Osteocyte (in vitro differentiated cells): ENCODE measurements at regions not wholly inside any gene's neighbourhood (a gene's known extent, or its start where the extent isn't known, plus 50 kb on each side); places are given as distances from the start of the nearest gene placed in this dataset.
"Not testable (repeated sequence)": the region's sequence is repeated elsewhere in the genome, so short reads cannot be mapped to it uniquely, and the experiment has no call there.

Experiments
- DNase-seq: peaks from one replicate; pipeline ENCODE4 v3.0.0; 2021; ENCODE audit warnings: mixed read lengths; ENCODE audit not compliant: unreplicated experiment; ENCODE audit errors: extremely low spot score
- H3K27ac Mint-ChIP-seq: one replicate; pipeline ENCODE4 v1.8.0; 2021; ENCODE audit warnings: mild to moderate bottlenecking, mixed read lengths; ENCODE audit not compliant: unreplicated experiment
- H3K27me3 Mint-ChIP-seq: one replicate; pipeline ENCODE4 v1.8.0; 2021; ENCODE audit warnings: mixed read lengths; ENCODE audit not compliant: unreplicated experiment
- H3K36me3 Mint-ChIP-seq: one replicate; pipeline ENCODE4 v1.8.0; 2021; ENCODE audit warnings: mixed read lengths; ENCODE audit not compliant: unreplicated experiment
- H3K4me1 Mint-ChIP-seq: one replicate; pipeline ENCODE4 v1.8.0; 2021; ENCODE audit warnings: mixed read lengths; ENCODE audit not compliant: unreplicated experiment
- H3K4me3 Mint-ChIP-seq: one replicate; pipeline ENCODE4 v1.8.0; 2021; ENCODE audit warnings: mild to moderate bottlenecking, moderate library complexity, mixed read lengths; ENCODE audit not compliant: unreplicated experiment
- H3K9me3 Mint-ChIP-seq: one replicate; pipeline ENCODE4 v1.8.0; 2021; ENCODE audit warnings: mixed read lengths; ENCODE audit not compliant: unreplicated experiment

DNA sequence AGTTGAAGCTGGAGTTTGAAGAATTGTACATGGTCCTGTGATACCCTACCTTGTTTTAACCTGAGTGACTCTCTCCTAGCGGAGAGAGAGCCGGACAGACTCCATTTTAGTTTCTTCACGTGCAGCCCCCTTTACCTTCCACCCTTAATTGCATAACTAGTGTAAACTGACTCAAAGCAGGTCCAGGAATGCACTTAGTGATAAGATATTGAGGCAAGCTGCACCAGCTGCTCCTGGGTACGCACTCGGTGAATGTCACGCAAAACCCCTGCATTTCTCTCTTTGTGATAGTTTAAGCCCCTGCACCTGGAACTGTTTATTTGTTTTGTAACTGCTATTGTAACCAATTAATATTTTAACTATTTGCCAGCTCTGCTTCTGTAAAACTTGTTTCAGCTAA is 1620.5 kb downstream of the SPATA31A7 start:
- not testable (repeated sequence) for H3K36me3 Mint-ChIP-seq, H3K27ac Mint-ChIP-seq, DNase-seq, H3K4me1 Mint-ChIP-seq, H3K4me3 Mint-ChIP-seq
- H3K27me3 Mint-ChIP-seq, result peaks cover 11% of the 10 kb centered on the region
- peaks cover 12% of the 10 kb centered on the region for H3K9me3 Mint-ChIP-seq

DNA sequence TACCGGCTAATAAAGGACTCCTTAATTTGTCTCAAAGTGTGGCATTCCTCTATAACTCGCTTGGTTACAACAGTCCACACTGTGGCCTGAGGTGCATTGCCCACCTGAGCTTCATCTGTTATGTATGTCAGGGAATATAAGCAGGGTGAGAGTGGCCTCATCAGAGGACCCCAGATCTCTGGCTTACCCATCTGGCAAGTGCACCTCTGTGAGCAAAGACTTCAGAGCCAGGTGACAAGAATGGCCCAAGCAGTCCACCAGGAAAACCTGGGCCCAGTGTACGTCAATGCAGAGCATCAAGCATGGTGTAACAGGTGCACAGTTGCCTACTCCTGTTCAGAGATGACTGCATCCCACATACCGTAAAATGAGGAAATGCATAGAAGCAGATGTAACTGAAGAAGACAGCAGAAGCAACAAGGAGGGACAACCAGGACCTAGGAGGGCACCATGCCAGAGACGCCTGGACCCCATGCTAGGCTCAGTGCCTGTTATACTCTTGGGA is 1621.0 kb downstream of the SPATA31A7 start:
- DNase-seq, H3K27me3 Mint-ChIP-seq, H3K27ac Mint-ChIP-seq, H3K4me3 Mint-ChIP-seq, H3K4me1 Mint-ChIP-seq, H3K9me3 Mint-ChIP-seq, H3K36me3 Mint-ChIP-seq: not testable (repeated sequence)

DNA sequence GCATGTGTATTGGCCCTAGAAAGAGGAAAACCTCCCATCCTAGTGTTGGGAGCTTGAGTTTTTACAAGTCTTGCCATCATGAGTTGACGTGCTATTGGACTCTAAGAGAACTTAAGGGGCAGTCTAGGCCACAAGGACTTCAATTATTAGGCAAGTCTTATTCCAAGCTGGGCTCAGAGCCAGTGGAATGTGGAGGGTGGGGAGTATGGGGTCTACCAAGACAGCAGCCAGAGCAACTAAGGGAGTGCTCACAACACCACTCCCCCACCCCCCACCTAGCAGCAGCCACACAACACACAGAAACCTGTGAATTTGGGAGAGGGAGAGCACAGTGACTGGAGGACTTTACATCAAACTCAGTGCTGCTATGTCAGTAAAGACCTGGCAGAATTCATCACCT is 1625.6 kb downstream of the SPATA31A7 start:
- H3K4me3 Mint-ChIP-seq, H3K9me3 Mint-ChIP-seq, H3K36me3 Mint-ChIP-seq, H3K27ac Mint-ChIP-seq, DNase-seq, H3K4me1 Mint-ChIP-seq: not testable (repeated sequence)
- peaks cover 17% of the 10 kb centered on the region for H3K27me3 Mint-ChIP-seq

DNA sequence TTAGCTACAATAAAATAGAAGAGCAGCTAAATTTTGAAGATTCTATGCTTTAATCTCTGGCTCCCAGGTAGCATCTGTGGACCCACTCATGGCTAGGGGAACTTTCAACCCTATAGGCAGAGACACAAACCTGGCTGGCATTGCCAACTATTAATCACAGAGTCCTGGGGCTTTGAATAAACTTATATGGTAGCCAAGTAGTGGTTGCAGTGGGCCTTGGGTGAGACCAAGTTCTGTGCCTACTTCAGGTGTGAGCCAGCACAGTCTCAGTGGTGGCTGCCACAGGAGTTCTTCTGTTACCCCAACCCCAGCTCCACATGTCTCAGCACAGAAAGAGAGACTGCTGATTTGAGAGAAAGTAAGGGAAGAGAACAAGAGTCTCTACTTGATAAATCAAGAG is 1626.5 kb downstream of the SPATA31A7 start:
- not testable (repeated sequence) for H3K4me1 Mint-ChIP-seq, H3K9me3 Mint-ChIP-seq, H3K36me3 Mint-ChIP-seq, H3K27ac Mint-ChIP-seq, H3K4me3 Mint-ChIP-seq
- peak; percentile 85 for DNase-seq
- peaks cover 17% of the 10 kb centered on the region for H3K27me3 Mint-ChIP-seq

DNA sequence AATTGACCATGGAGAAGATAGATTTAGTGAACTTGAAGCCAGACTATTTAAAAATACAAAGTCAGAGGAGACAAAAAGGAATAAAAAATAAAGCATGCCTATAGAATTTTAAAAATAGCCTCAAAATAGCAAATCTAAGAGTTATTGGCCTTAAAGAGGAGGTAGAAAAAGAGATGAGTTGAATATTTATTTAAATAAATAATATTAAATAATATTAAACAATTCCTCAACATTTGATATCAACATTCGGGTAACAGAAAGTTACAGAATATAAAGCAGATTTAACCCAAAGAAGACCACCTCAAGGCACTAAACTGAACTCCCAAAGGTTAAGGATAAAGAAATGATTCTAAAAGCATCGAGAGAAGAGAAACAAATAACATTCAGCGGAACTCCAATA is 1627.4 kb downstream of the SPATA31A7 start:
- H3K36me3 Mint-ChIP-seq, H3K4me1 Mint-ChIP-seq, DNase-seq, H3K27ac Mint-ChIP-seq, H3K9me3 Mint-ChIP-seq, H3K4me3 Mint-ChIP-seq: not testable (repeated sequence)
- H3K27me3 Mint-ChIP-seq, result peaks cover 15% of the 10 kb centered on the region

DNA sequence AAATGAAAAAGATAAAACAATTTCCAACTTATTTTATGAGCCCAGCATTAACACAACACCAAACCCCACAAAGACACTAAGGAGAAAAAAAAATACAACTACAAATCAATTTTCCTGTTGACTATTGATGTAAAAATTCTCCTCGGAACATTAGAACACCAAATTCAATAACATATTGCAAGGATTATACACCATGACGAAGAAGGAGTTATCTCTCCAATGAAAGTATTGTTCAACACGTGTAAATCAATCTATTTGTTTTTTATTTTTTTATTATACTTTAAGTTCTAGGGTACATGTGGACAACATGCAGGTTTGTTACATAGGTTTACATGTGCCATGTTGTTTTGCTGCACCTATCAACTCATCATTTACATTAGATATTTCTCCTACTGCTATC is 1632.3 kb downstream of the SPATA31A7 start:
- not testable (repeated sequence) for H3K4me3 Mint-ChIP-seq, DNase-seq, H3K27me3 Mint-ChIP-seq, H3K27ac Mint-ChIP-seq, H3K9me3 Mint-ChIP-seq, H3K4me1 Mint-ChIP-seq, H3K36me3 Mint-ChIP-seq

DNA sequence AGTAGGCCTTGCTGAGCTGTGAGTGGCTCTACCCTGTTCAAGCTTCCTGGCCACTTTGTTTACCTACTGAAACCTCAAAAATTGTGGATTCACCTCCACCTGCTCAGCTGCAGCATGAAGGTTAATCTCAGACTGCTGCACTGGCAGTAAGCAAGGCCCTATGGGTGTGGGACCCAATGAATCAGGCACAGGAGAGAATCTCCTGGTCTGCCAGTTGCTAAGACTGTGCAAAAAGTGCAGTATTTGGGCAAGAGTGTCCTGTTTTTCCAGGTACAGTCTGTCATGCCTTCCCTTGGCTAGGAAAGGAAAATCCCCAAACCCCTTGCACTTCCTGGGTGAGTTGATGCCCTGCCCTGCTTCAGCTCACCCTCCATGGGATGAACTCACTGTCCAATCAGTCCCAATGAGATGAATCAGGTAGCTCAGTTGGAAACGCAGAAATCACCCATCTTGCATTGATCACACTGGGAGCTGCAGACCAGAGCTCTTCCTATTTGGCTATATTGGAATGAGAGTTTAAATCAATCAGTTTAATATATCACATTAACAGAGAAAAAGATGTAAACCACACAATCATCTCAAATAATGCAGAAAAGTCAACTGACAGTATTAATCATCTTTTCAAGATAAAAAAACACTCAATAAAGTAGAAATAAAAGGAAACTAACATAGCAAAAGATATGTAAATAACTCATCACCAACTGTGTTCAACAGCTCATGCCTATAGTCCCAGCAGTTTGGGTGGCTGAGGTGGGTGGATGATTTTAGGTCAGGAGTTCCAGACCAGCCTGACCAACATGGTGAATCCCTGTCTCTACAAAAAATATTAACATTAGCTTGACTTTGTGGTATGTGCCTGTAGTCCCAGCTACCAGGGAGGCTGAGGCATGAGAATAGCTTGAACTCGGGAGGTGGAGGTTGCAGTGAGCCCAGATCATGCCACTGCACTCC is 1638.4 kb downstream of the SPATA31A7 start:
- not testable (repeated sequence) for H3K4me1 Mint-ChIP-seq, H3K36me3 Mint-ChIP-seq, DNase-seq, H3K27ac Mint-ChIP-seq, H3K4me3 Mint-ChIP-seq, H3K9me3 Mint-ChIP-seq
- peaks cover 18% of the 10 kb centered on the region for H3K27me3 Mint-ChIP-seq

DNA sequence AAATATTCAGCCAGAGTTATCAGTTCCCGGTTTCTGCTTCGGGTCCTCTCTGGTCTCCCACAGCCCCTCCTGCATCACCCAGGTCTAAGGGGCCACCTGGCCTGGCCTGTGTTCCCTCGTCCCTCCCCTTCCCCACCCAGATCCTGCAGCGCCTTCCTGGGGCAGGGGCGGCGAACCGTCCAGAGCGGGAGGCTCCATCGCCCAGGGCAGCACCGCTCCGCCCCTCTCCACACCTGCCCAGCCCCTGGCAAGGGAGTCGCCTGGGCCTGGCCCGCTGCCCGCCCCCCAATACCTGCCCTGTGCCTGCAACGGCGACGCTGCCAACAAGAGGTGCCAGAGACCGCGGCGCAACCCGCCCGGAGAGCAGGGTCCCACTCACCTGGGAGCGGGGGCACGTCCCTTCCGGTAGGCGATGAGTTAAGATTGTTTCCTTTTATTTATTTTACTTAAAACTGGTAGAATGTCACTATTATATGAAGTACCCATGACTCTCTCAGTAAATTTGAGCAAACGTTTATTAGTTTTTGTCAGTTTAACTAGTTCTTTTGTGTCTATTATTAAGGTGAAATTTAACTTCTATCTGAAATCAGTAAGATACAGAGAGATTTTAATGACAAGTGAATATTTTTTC is 1641.1 kb downstream of the SPATA31A7 start:
- DNase-seq, result peak; percentile 88
- not testable (repeated sequence) for H3K9me3 Mint-ChIP-seq, H3K4me3 Mint-ChIP-seq, H3K27ac Mint-ChIP-seq, H3K4me1 Mint-ChIP-seq, H3K36me3 Mint-ChIP-seq
- peaks cover 21% of the 10 kb centered on the region for H3K27me3 Mint-ChIP-seq

DNA sequence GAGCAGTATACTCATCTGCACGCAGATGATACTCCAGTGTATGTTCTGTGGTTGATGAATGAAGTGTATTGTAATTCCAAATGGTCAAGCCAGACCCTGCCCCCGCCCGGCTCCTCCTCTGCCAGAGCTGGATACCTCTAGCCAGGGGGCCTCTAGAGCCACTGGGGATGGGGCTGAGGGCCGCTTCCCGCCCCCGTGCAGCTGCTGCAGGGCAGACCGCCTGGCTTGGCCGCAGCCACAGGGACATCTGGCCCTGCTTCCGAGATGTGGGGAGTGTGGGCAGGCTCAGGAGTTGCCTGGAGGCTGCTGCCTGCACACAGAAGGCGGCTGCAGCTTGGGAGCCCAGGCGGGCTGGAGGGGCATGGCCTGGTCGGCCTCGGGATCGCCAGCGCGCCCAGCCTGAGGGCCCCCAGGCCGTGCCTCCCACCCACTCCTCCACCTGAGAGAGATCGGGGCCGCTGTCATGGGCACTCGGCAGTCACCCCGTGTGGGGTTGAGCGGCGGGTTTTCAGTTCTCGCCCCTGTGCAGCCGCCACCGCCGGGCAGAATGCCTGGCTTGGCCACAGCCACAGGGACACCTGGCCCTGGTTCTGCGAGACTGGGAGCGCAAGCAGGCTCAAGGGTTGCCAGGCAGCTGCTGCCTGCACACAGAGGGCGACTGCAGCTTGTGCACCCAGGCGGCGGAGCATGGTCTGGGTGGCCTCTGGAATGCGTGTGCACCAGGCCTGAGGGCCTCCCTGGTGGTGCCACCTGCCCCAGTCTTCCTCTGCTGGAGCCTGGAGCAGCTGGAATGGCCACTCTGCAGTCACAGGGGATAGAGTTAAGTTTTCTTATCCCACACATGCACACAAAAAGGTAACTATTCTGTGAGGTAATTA is 1643.7 kb downstream of the SPATA31A7 start:
- not testable (repeated sequence) for H3K4me1 Mint-ChIP-seq, H3K4me3 Mint-ChIP-seq, H3K36me3 Mint-ChIP-seq, H3K9me3 Mint-ChIP-seq, H3K27ac Mint-ChIP-seq
- peaks cover 19% of the 10 kb centered on the region for H3K27me3 Mint-ChIP-seq
- DNase-seq, result peak; percentile 86

DNA sequence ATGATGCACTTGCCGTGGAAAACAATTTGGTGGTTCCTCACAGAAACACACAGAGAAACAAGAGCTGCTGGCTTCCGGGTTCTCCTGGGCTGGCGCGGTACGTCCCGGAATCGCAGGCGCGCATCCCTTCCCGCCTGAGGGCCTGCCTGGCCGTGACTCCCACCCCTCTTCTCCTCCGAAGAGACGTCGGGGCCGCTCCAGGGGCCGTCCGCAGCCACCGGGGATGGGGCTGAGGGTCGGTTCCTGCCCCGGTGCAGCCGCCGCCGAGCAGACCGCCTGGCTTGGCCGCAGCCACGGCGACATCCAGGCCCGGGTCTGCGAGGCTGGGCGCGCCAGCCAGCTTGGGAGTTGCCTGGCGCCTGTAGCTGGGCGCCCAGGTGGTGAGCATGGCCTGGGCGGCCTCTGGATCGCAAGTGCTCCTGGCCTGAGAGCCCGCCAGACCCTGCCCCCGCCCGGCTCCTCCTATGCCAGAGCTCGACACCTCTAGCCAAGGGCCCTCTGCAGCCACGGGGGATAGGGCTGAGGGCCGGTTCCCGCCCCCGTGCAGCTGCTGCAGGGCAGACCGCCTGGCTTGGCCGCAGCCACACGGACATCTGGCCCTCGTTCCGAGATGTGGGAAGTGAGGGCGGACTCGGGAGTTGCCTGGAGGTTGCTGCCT is 1647.5 kb downstream of the SPATA31A7 start:
- H3K9me3 Mint-ChIP-seq, H3K4me3 Mint-ChIP-seq, H3K36me3 Mint-ChIP-seq, H3K4me1 Mint-ChIP-seq, H3K27ac Mint-ChIP-seq: not testable (repeated sequence)
- peaks cover 20% of the 10 kb centered on the region for H3K27me3 Mint-ChIP-seq
- peak; percentile 87 for DNase-seq

DNA sequence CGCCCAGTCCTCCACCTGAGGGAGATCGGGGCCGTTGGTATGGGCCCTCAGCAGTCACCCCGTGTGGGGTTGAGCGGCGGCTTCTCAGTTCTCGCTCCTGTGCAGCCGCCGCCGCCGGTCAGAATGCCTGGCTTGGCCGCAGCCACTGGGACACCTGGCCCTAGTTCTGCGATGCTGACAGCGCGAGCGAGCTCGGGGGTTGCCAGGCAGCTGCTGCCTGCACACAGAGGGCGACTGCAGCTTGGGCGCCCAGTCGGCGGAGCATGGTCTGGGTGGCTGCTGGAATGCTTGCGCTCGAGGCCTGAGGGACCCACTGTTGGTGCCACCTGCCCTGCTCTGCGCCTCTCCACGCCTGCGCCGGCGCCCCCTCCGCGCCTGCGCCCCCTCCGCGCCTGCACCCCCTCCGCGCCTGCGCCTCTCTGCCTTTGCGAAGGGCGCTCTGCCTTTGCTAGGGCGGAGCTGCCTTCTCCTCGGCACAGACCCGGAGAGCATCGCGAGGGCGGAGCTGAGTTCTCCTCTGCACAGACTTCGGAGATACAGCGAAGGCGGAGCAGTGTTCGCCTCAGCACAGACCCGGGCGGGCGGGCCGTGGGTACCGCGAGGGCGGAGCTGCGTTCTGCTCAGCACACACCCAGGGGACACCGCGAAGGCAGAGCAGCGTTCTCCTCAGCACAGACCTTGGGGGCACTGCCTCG is 1648.3 kb downstream of the SPATA31A7 start:
- peaks cover 27% of the 10 kb centered on the region for H3K27me3 Mint-ChIP-seq
- not testable (repeated sequence) for H3K4me1 Mint-ChIP-seq, H3K9me3 Mint-ChIP-seq, H3K36me3 Mint-ChIP-seq, H3K27ac Mint-ChIP-seq
- peak; percentile 95 for DNase-seq
- peak overlapping the region; percentile 78 for H3K4me3 Mint-ChIP-seq
